Chondrocyte (in vitro differentiated cells): ENCODE measurements at regions not wholly inside any gene's neighbourhood (a gene's known extent, or its start where the extent isn't known, plus 50 kb on each side); places are given as distances from the start of the nearest gene placed in this dataset.

Source experiments
- DNase-seq: peaks from one replicate; pipeline ENCODE4 v3.0.0; 2021; ENCODE audit warnings: mixed read lengths, low spot score
- H3K27ac Mint-ChIP-seq: one replicate; pipeline ENCODE4 v1.8.0; 2021; ENCODE audit warnings: mild to moderate bottlenecking, moderate library complexity, mixed read lengths; ENCODE audit not compliant: unreplicated experiment
- H3K27me3 Mint-ChIP-seq: 2 replicates; pipeline ENCODE4 v1.8.0; 2021; ENCODE audit warnings: low read depth, mixed read lengths
- H3K36me3 Mint-ChIP-seq: 2 replicates; pipeline ENCODE4 v1.8.0; 2021; ENCODE audit warnings: low read depth, mixed read lengths
- H3K4me1 Mint-ChIP-seq: 2 replicates; pipeline ENCODE4 v1.8.0; 2021; ENCODE audit warnings: low read depth, mild to moderate bottlenecking, mixed read lengths
- H3K4me3 Mint-ChIP-seq: one replicate; pipeline ENCODE4 v1.8.0; 2021; ENCODE audit warnings: mild to moderate bottlenecking, moderate library complexity, mixed read lengths; ENCODE audit not compliant: unreplicated experiment
- H3K9me3 Mint-ChIP-seq: 2 replicates; pipeline ENCODE4 v1.8.0; 2021; ENCODE audit warnings: low read depth, mixed read lengths
- CTCF ChIP-seq: fragments of 200-600 bp; sonication (generic); IDR thresholded peaks from 2 replicates; pipeline ENCODE4 v1.5.0; 2021; ENCODE audit warnings: antibody characterized with exemption, mild to moderate bottlenecking, moderate library complexity

GRCh38 chr2:30382162-30382783 lies 64.8 kb upstream of the LCLAT1 start:
- Mint-ChIP-seq H3K27ac (no peak overlapping the region), H3K4me1 (no peaks in the 10 kb centered on the region), H3K4me3 (no peak overlapping the region), H3K27me3 (peaks cover 17% of the 10 kb centered on the region), H3K9me3 (peaks cover 2% of the 10 kb centered on the region), H3K36me3 (no peaks in the 10 kb centered on the region)
- TF ChIP-seq CTCF, result no peak
- DNase-seq, result no peak

GRCh38 chr2:30382995-30383394 lies 64.1 kb upstream of the LCLAT1 start:
- H3K9me3 Mint-ChIP-seq, result peaks cover 2% of the 10 kb centered on the region
- no peak overlapping the region for H3K4me3 Mint-ChIP-seq
- no peaks in the 10 kb centered on the region for H3K36me3 Mint-ChIP-seq
- no peak for TF ChIP-seq CTCF
- no peaks in the 10 kb centered on the region for H3K4me1 Mint-ChIP-seq
- peaks cover 17% of the 10 kb centered on the region for H3K27me3 Mint-ChIP-seq
- H3K27ac Mint-ChIP-seq, result no peak overlapping the region
- no peak for DNase-seq

- peaks cover 2% of the 10 kb centered on the region for H3K9me3 Mint-ChIP-seq
- DNase-seq, result no peak
- H3K4me3 Mint-ChIP-seq, result no peak overlapping the region
- no peaks in the 10 kb centered on the region for H3K36me3 Mint-ChIP-seq
- no peak overlapping the region for H3K27ac Mint-ChIP-seq
- peaks cover 29% of the 10 kb centered on the region for H3K27me3 Mint-ChIP-seq
- H3K4me1 Mint-ChIP-seq, result peaks cover 3% of the 10 kb centered on the region
- TF ChIP-seq CTCF, result no peak
Observed at GRCh38 chr2:30385327-30385726, 61.7 kb upstream of the LCLAT1 start.

- TF ChIP-seq CTCF, result no peak
- Mint-ChIP-seq H3K4me1 (peaks cover 9% of the 10 kb centered on the region), H3K4me3 (no peak overlapping the region), H3K36me3 (peaks cover 1% of the 10 kb centered on the region), H3K9me3 (no peaks in the 10 kb centered on the region), H3K27ac (no peak overlapping the region), H3K27me3 (peaks cover 15% of the 10 kb centered on the region)
- DNase-seq, result no peak
Observed at GRCh38 chr2:30392097-30392496, 54.9 kb upstream of the LCLAT1 start.

- TF ChIP-seq CTCF, result no peak
- DNase-seq, result no peak
- Mint-ChIP-seq H3K4me1 (peaks cover 9% of the 10 kb centered on the region), H3K27me3 (peaks cover 9% of the 10 kb centered on the region), H3K4me3 (no peak overlapping the region), H3K27ac (no peak overlapping the region), H3K9me3 (no peaks in the 10 kb centered on the region), H3K36me3 (peaks cover 1% of the 10 kb centered on the region)
Observed at GRCh38 chr2:30393510-30393909, 53.5 kb upstream of the LCLAT1 start.
